Mesenchymal stem cell (in vitro differentiated cells and primary cell): ENCODE measurements at regions not wholly inside any gene's neighbourhood (a gene's known extent, or its start where the extent isn't known, plus 50 kb on each side); places are given as distances from the start of the nearest gene placed in this dataset.

Experiments
- DNase-seq: peaks from one replicate; pipeline ENCODE4 v3.0.0-alpha.2; 2013
- H2AFZ ChIP-seq: one replicate; pipeline ENCODE4 v1.6.1; 2013; ENCODE audit warnings: low read depth, mild to moderate bottlenecking, control low read depth, inconsistent platforms, low read length, moderate library complexity
- H2AK5ac ChIP-seq: 2 replicates; pipeline ENCODE4 v1.6.1; 2013; ENCODE audit warnings: low read length, moderate library complexity, mild to moderate bottlenecking, inconsistent platforms; ENCODE audit not compliant: severe bottlenecking
- H2BK120ac ChIP-seq: one replicate; pipeline ENCODE4 v1.6.1; 2013; ENCODE audit warnings: low read depth, mild to moderate bottlenecking, inconsistent platforms, low read length, moderate library complexity
- H2BK12ac ChIP-seq, 2 experiments: one replicate each; pipeline ENCODE4 v1.6.1; 2013; ENCODE audit warnings: inconsistent platforms in 2 of 2, low read length in 2 of 2, mild to moderate bottlenecking in 2 of 2, moderate library complexity in 2 of 2, control low read depth in 1 of 2
- H2BK15ac ChIP-seq: one replicate; pipeline ENCODE4 v1.6.1; 2013; ENCODE audit warnings: mild to moderate bottlenecking, low read depth, inconsistent platforms; ENCODE audit not compliant: poor library complexity, severe bottlenecking
- H2BK5ac ChIP-seq: 2 replicates; pipeline ENCODE4 v1.6.1; 2013; ENCODE audit warnings: low read depth, mild to moderate bottlenecking, low read length, control low read depth, inconsistent platforms; ENCODE audit not compliant: poor library complexity, severe bottlenecking
- H3K14ac ChIP-seq, 2 experiments: one replicate each; pipeline ENCODE4 v1.6.1; 2013; ENCODE audit warnings: inconsistent platforms in 2 of 2, low read length in 2 of 2, control low read depth in 1 of 2, mild to moderate bottlenecking in 1 of 2, moderate library complexity in 1 of 2
- H3K18ac ChIP-seq, 2 experiments: one replicate each; pipeline ENCODE4 v1.6.1; 2013; ENCODE audit warnings: inconsistent platforms in 2 of 2, low read length in 2 of 2, control low read depth in 1 of 2, low read depth in 1 of 2, mild to moderate bottlenecking in 1 of 2
- H3K23ac ChIP-seq, 2 experiments: one replicate each; pipeline ENCODE4 v1.6.1; 2013; ENCODE audit warnings: inconsistent platforms in 2 of 2, low read length in 2 of 2, mild to moderate bottlenecking in 2 of 2, moderate library complexity in 2 of 2, control low read depth in 1 of 2
- H3K27ac ChIP-seq: 2 replicates; pipeline ENCODE4 v1.5.1; 2013; ENCODE audit warnings: mild to moderate bottlenecking, moderate library complexity, low read length, control low read depth, inconsistent platforms; ENCODE audit not compliant: poor library complexity, severe bottlenecking
- H3K27me3 ChIP-seq, 2 experiments: 2 replicates each; pipeline versions ENCODE4 v1.6.1 to v1.7.0; 2013; ENCODE audit warnings: low read length in 2 of 2, mild to moderate bottlenecking in 2 of 2, moderate library complexity in 2 of 2, control low read depth in 1 of 2, inconsistent platforms in 1 of 2; ENCODE audit not compliant: control insufficient read depth in 1 of 2, insufficient read depth in 1 of 2
- H3K36me3 ChIP-seq, 2 experiments: 2 replicates each; pipeline versions ENCODE4 v1.6.1 to v1.7.0; 2013; ENCODE audit warnings: low read length in 2 of 2, control low read depth in 1 of 2, inconsistent platforms in 1 of 2, low read depth in 1 of 2, mild to moderate bottlenecking in 1 of 2; ENCODE audit not compliant: insufficient read depth in 2 of 2, control insufficient read depth in 1 of 2
- H3K4ac ChIP-seq, 2 experiments: one replicate each; pipeline ENCODE4 v1.6.1; 2013; ENCODE audit warnings: inconsistent platforms in 2 of 2, low read length in 2 of 2, mild to moderate bottlenecking in 2 of 2, moderate library complexity in 2 of 2, control low read depth in 1 of 2, low read depth in 1 of 2
- H3K4me1 ChIP-seq: 2 replicates; pipeline ENCODE4 v1.6.1; 2013; ENCODE audit warnings: low read depth, low read length, control low read depth; ENCODE audit not compliant: control insufficient read depth, insufficient read depth
- H3K4me2 ChIP-seq: 2 replicates; pipeline ENCODE4 v1.6.1; 2013; ENCODE audit warnings: low read length, mild to moderate bottlenecking, inconsistent platforms; ENCODE audit not compliant: poor library complexity, severe bottlenecking
- H3K4me3 ChIP-seq, 2 experiments: 2 replicates each; pipeline versions ENCODE4 v1.5.1 to v1.7.0; 2013; ENCODE audit warnings: low read length in 2 of 2, mild to moderate bottlenecking in 2 of 2, control low read depth in 1 of 2, low read depth in 1 of 2; ENCODE audit not compliant: insufficient read depth in 1 of 2
- H3K79me1 ChIP-seq: replicated peaks from 2 replicates; pipeline ENCODE4 v1.6.1; 2013; ENCODE audit warnings: mild to moderate bottlenecking, control low read depth, low read length, inconsistent platforms; ENCODE audit not compliant: poor library complexity, severe bottlenecking
- H3K9ac ChIP-seq: 2 replicates; pipeline ENCODE4 v1.7.0; 2013; ENCODE audit warnings: mild to moderate bottlenecking, low read length, moderate library complexity
- H3K9me3 ChIP-seq: 2 replicates; pipeline ENCODE4 v1.7.0; 2013; ENCODE audit warnings: mild to moderate bottlenecking, low read length; ENCODE audit not compliant: control insufficient read depth
- H4K8ac ChIP-seq: one replicate; pipeline ENCODE4 v1.6.1; 2013; ENCODE audit warnings: inconsistent platforms, mild to moderate bottlenecking, low read length, moderate library complexity
- H4K91ac ChIP-seq: one replicate; pipeline ENCODE4 v1.6.1; 2013; ENCODE audit warnings: mild to moderate bottlenecking, low read length, inconsistent platforms
- WGBS: methylation state at CpG from one replicate; pipeline ENCODE4 v1.1.7; 2013; ENCODE audit warnings: mixed read lengths; 5-methylcytosine and 5-hydroxymethylcytosine counted together

- no peaks in the 10 kb centered on the region for H3K4me1 ChIP-seq
These were observed 180.6 kb upstream of the LRRN1 start for GRCh38 chr3:3618623-3619022.

GRCh38 chr3:3615533-3615932 lies 183.7 kb upstream of the LRRN1 start:
- Histone ChIP-seq H3K9me3 (peaks cover 6% of the 10 kb centered on the region), H3K23ac (no peak overlapping the region), H3K79me1 (no peaks in the 10 kb centered on the region), H2BK5ac (no peak overlapping the region), H3K27ac (no peak overlapping the region), H3K36me3 (no peaks in the 10 kb centered on the region), H3K4me1 (no peaks in the 10 kb centered on the region), H4K91ac (no peak overlapping the region), H2AK5ac (no peak overlapping the region), H3K4ac (no peak overlapping the region), H2AFZ (no peak overlapping the region), H3K18ac (no peak overlapping the region), H3K9ac (no peak overlapping the region), H4K8ac (no peak overlapping the region), H3K4me3 (no peak overlapping the region), H3K14ac (no peak overlapping the region), H2BK12ac (no peak overlapping the region), H2BK15ac (no peak overlapping the region), H3K27me3 (no peaks in the 10 kb centered on the region), H2BK120ac (no peak overlapping the region), H3K4me2 (no peak overlapping the region)
- no peak for DNase-seq
- 75% methylated on average over 3 of the region's 3 CpGs for WGBS

More at GRCh38 chr3:3618623-3619022, 180.6 kb upstream of the LRRN1 start:
- Histone ChIP-seq H4K8ac (no peak overlapping the region), H2BK15ac (no peak overlapping the region), H3K23ac (no peak overlapping the region), H3K4me3 (no peak overlapping the region), H3K4ac (no peak overlapping the region), H2BK120ac (no peak overlapping the region), H3K9ac (no peak overlapping the region), H3K14ac (no peak overlapping the region), H3K27me3 (no peaks in the 10 kb centered on the region), H2BK5ac (no peak overlapping the region), H2AK5ac (no peak overlapping the region), H3K4me2 (no peak overlapping the region), H4K91ac (no peak overlapping the region), H3K79me1 (no peaks in the 10 kb centered on the region), H3K27ac (no peak overlapping the region), H3K9me3 (peaks cover 26% of the 10 kb centered on the region), H3K18ac (no peak overlapping the region), H2AFZ (no peak overlapping the region), H2BK12ac (no peak overlapping the region), H3K36me3 (no peaks in the 10 kb centered on the region)
- 44% methylated on average over 1 of the region's 1 CpG for WGBS
- no peak for DNase-seq

- H2BK120ac ChIP-seq = no peak overlapping the region
- no peak overlapping the region for H3K23ac ChIP-seq
- no peak overlapping the region for H3K27ac ChIP-seq
- no peak overlapping the region for H3K18ac ChIP-seq
- no peak overlapping the region for H2BK15ac ChIP-seq
- H3K14ac ChIP-seq = no peak overlapping the region
- H3K4me1 ChIP-seq = no peaks in the 10 kb centered on the region
- no peak overlapping the region for H2BK5ac ChIP-seq
- H3K79me1 ChIP-seq = no peaks in the 10 kb centered on the region
- no peak overlapping the region for H3K9ac ChIP-seq
- no peak for DNase-seq
- H4K91ac ChIP-seq = no peak overlapping the region
- no peak overlapping the region for H2BK12ac ChIP-seq
- H3K4me2 ChIP-seq = no peak overlapping the region
- no peak overlapping the region for H2AFZ ChIP-seq
- no peak overlapping the region for H3K4me3 ChIP-seq
- no peak overlapping the region for H2AK5ac ChIP-seq
- no peak overlapping the region for H4K8ac ChIP-seq
- H3K27me3 ChIP-seq = no peaks in the 10 kb centered on the region
- H3K9me3 ChIP-seq = peaks cover 15% of the 10 kb centered on the region
- 92% methylated on average over 2 of the region's 4 CpGs for WGBS
- no peaks in the 10 kb centered on the region for H3K36me3 ChIP-seq
- no peak overlapping the region for H3K4ac ChIP-seq
These were observed 188.5 kb upstream of the LRRN1 start for GRCh38 chr3:3610581-3611298.

GRCh38 chr3:3606321-3606720 lies 192.9 kb upstream of the LRRN1 start:
- Histone ChIP-seq H3K4me2 (no peak overlapping the region), H3K4me3 (no peak overlapping the region), H4K8ac (no peak overlapping the region), H3K18ac (no peak overlapping the region), H3K4me1 (no peaks in the 10 kb centered on the region), H2BK12ac (no peak overlapping the region), H3K4ac (no peak overlapping the region), H3K36me3 (no peaks in the 10 kb centered on the region), H2AK5ac (no peak overlapping the region), H2BK5ac (no peak overlapping the region), H3K14ac (no peak overlapping the region), H2BK15ac (no peak overlapping the region), H4K91ac (no peak overlapping the region), H3K23ac (no peak overlapping the region), H3K9me3 (peaks cover 15% of the 10 kb centered on the region), H3K27ac (no peak overlapping the region), H2BK120ac (no peak overlapping the region), H3K9ac (no peak overlapping the region), H3K27me3 (no peaks in the 10 kb centered on the region), H2AFZ (no peak overlapping the region), H3K79me1 (no peaks in the 10 kb centered on the region)
- WGBS = 81% methylated on average over 4 of the region's 4 CpGs
- DNase-seq = no peak
